Endothelial cell of umbilical vein (primary cell): ENCODE measurements at regions not wholly inside any gene's neighbourhood (a gene's known extent, or its start where the extent isn't known, plus 50 kb on each side); places are given as distances from the start of the nearest gene placed in this dataset.

Source experiments
- BruUV-seq: library from RNA; stranded (reverse); fragments of 400-500 nt; replicated peaks from 2 replicates; lab custom pipeline; 2021; lab: Mats Ljungman, UMichigan
- CTCF ChIA-PET: fragments of 300-600, 350-600 bp; sonication (Branson Sonifier 250); formaldehyde crosslinking; loops from one replicate; lab custom pipeline; 2021; ENCODE audit warnings: antibody characterized with exemption, inconsistent platforms; lab: Charles Lee
- POLR2A ChIA-PET: fragments of 300-600, 350-600 bp; sonication (Branson Sonifier 250); formaldehyde crosslinking; loops from one replicate; lab custom pipeline; 2021; ENCODE audit warnings: antibody characterized with exemption, inconsistent platforms; lab: Charles Lee
- DNase-seq: peaks from one replicate; pipeline ENCODE4 v3.0.0-alpha.2; 2011; ENCODE audit warnings: low read depth, low spot score
- FAIRE-seq: peaks from 2 replicates; lab custom pipeline; 2011; peaks lifted over from hg19 to GRCh38; lab: Jason Lieb, UNC
- H2AFZ ChIP-seq: 2 replicates; pipeline ENCODE4 v1.6.0; 2012; ENCODE audit warnings: low read depth, low read length, control low read depth, inconsistent platforms
- H3K27ac ChIP-seq: 2 replicates; pipeline ENCODE4 v1.5.1; 2011; ENCODE audit warnings: low read depth, mild to moderate bottlenecking, control low read depth, low read length, moderate library complexity; ENCODE audit not compliant: insufficient read depth
- H3K27me3 ChIP-seq, 2 experiments: 2 replicates each; pipeline versions ENCODE4 v1.6.0 to v1.6.1; 2011; ENCODE audit warnings: low read length in 2 of 2, mixed read lengths in 1 of 2; ENCODE audit not compliant: control insufficient read depth in 2 of 2, insufficient read depth in 2 of 2
- H3K36me3 ChIP-seq, 2 experiments: 2 replicates in 1 of 2; 3 replicates in 1 of 2; pipeline ENCODE4 v1.5.1; 2011; ENCODE audit warnings: low read length in 2 of 2, mild to moderate bottlenecking in 1 of 2, moderate library complexity in 1 of 2; ENCODE audit not compliant: control insufficient read depth in 2 of 2, insufficient read depth in 2 of 2; ENCODE audit errors: extremely low read depth in 1 of 2
- H3K4me1 ChIP-seq: 3 replicates; pipeline ENCODE4 v1.5.1; 2011; ENCODE audit warnings: mild to moderate bottlenecking, low read length; ENCODE audit not compliant: control insufficient read depth, insufficient read depth; ENCODE audit errors: extremely low read depth
- H3K4me2 ChIP-seq: 2 replicates; pipeline ENCODE4 v1.6.1; 2011; ENCODE audit warnings: low read length, control low read depth, mixed read lengths; ENCODE audit not compliant: insufficient read depth
- H3K4me3 ChIP-seq, 3 experiments: fragments of 200-600 bp in 1 of 3; sonication (generic), shearing (Covaris generic) in 1 of 3; replicated peaks in 1 of 3; 2 replicates each; pipeline ENCODE4 v1.5.1; 2011 to 2016; ENCODE audit warnings: control low read depth in 3 of 3, low read length in 3 of 3, mild to moderate bottlenecking in 2 of 3, inconsistent platforms in 1 of 3, low read depth in 1 of 3, moderate library complexity in 1 of 3; ENCODE audit not compliant: insufficient read depth in 1 of 3
- H3K79me2 ChIP-seq: 2 replicates; pipeline ENCODE4 v1.6.0; 2012; ENCODE audit warnings: low read length, inconsistent platforms; ENCODE audit not compliant: control insufficient read depth, insufficient read depth
- H3K9ac ChIP-seq: replicated peaks from 2 replicates; pipeline ENCODE3; 2011; ENCODE audit warnings: low read length, control low read depth; ENCODE audit not compliant: insufficient read depth; ENCODE audit errors: extremely low read depth
- H3K9me1 ChIP-seq: replicated peaks from 3 replicates; pipeline ENCODE4 v1.6.0; 2011; ENCODE audit warnings: mild to moderate bottlenecking, low read length; ENCODE audit not compliant: control insufficient read depth, insufficient read depth; ENCODE audit errors: extremely low read depth
- H3K9me3 ChIP-seq: replicated peaks from 2 replicates; pipeline ENCODE4 v1.5.1; 2012; ENCODE audit warnings: low read length, inconsistent platforms; ENCODE audit not compliant: control insufficient read depth, insufficient read depth
- H4K20me1 ChIP-seq: replicated peaks from 2 replicates; pipeline ENCODE3; 2011; ENCODE audit warnings: mild to moderate bottlenecking, low read length; ENCODE audit not compliant: control insufficient read depth, insufficient read depth; ENCODE audit errors: extremely low read depth
- CTCF ChIP-seq, 2 donors: IDR thresholded peaks; 1 replicate in 1 of 2; 2 replicates in 1 of 2; pipeline ENCODE4 v1.5.1; 2011; ENCODE audit warnings: low read length in 2 of 2, mild to moderate bottlenecking in 2 of 2, moderate library complexity in 2 of 2, control low read depth in 1 of 2, inconsistent platforms in 1 of 2, low read depth in 1 of 2; ENCODE audit not compliant: insufficient read depth in 1 of 2; ENCODE audit errors: extremely low read depth in 1 of 2
- EZH2 ChIP-seq: IDR thresholded peaks from 2 replicates; pipeline ENCODE4 v1.6.1; 2012; ENCODE audit warnings: borderline replicate concordance, low read depth, mild to moderate bottlenecking, moderate library complexity, low read length, inconsistent platforms; ENCODE audit not compliant: severe bottlenecking
- FOS ChIP-seq: IDR thresholded peaks from 2 replicates; pipeline ENCODE4 v1.6.1; 2011; ENCODE audit warnings: mild to moderate bottlenecking, low read length, moderate library complexity, borderline replicate concordance; ENCODE audit not compliant: insufficient read depth
- GATA2 ChIP-seq: IDR thresholded peaks from 2 replicates; pipeline ENCODE4 v1.7.0; 2011; ENCODE audit warnings: low read depth, mild to moderate bottlenecking, moderate library complexity, mixed read lengths, low read length; ENCODE audit not compliant: insufficient read length, insufficient read depth
- JUN ChIP-seq: IDR thresholded peaks from 2 replicates; pipeline ENCODE4 v1.6.1; 2011; ENCODE audit warnings: borderline replicate concordance, low read depth; ENCODE audit not compliant: insufficient read length, insufficient read depth
- MAX ChIP-seq: IDR thresholded peaks from 2 replicates; pipeline ENCODE4 v1.6.1; 2011; ENCODE audit not compliant: insufficient read depth, insufficient read length
- MYC ChIP-seq: IDR thresholded peaks from one replicate; pipeline ENCODE4 v1.6.1; 2011; ENCODE audit warnings: mild to moderate bottlenecking, low read depth, low read length
- POLR2A ChIP-seq: IDR thresholded peaks from 2 replicates; pipeline ENCODE4 v1.6.1; 2012; ENCODE audit warnings: low read depth, mild to moderate bottlenecking, control low read depth, low read length
- POLR2AphosphoS5 ChIP-seq: IDR thresholded peaks from 2 replicates; pipeline ENCODE4 v1.6.1; 2012; ENCODE audit warnings: low read depth, mild to moderate bottlenecking, control low read depth, low read length, moderate library complexity; ENCODE audit not compliant: insufficient read depth
- dilution Hi-C: fragments of 300-500 bp; cut with MboI; formaldehyde crosslinking; loops from one replicate; pipeline ENCODE4 v1.15.0; 2019; ENCODE audit warnings: low sequenced_read_pairs; ENCODE audit not compliant: extremely low pct_ligation_motif_present
- intact Hi-C: fragments of 100-400 bp; cut with micrococcal nuclease; formaldehyde crosslinking; loops from one replicate; pipeline ENCODE4 v1.10.0; 2022

- no TSS peak for BruUV-seq
These were observed 552.6 kb upstream of the GOLIM4 start for GRCh38 chr3:168648321-168648720.

More at GRCh38 chr3:168648321-168648720, 552.6 kb upstream of the GOLIM4 start:
- no peak overlapping the region for H3K9ac ChIP-seq
- no peaks in the 10 kb centered on the region for H3K4me1 ChIP-seq
- H3K36me3 ChIP-seq: no peaks in the 10 kb centered on the region
- no peak for DNase-seq
- intact Hi-C loops (no loop called here), dilution Hi-C loops (no loop called here)
- no peaks in the 10 kb centered on the region for H3K9me3 ChIP-seq
- H4K20me1 ChIP-seq: no peaks in the 10 kb centered on the region
- POLR2A ChIA-PET: no interaction called here
- TF ChIP-seq CTCF (IDR thresholded peaks at IDR 0.05; ENCODE audit: extremely low read depth in 1 of 2, insufficient read depth in 1 of 2, low read depth in 1 of 2, low read length in 2 of 2): no peak
- TF ChIP-seq MYC: no peak
- TF ChIP-seq MAX: no peak
- TF ChIP-seq POLR2A: no peak
- no peak for TF ChIP-seq POLR2AphosphoS5
- no peak for TF ChIP-seq EZH2
- TF ChIP-seq JUN: no peak
- TF ChIP-seq FOS: no peak
- no peak for TF ChIP-seq GATA2
- no peaks in the 10 kb centered on the region for H3K9me1 ChIP-seq
- no peak overlapping the region for H3K27ac ChIP-seq
- H3K4me3 ChIP-seq: no peak overlapping the region
- H3K4me2 ChIP-seq: no peak overlapping the region
- no peak overlapping the region for H2AFZ ChIP-seq
- H3K79me2 ChIP-seq: no peaks in the 10 kb centered on the region
- FAIRE-seq: no peak
- H3K27me3 ChIP-seq: peaks cover 0 to 1% of the 10 kb centered on the region in 2 experiments
- CTCF ChIA-PET: interaction anchor here (1.4 kb wide), 1 partner anchor 199 kb away, joined by 4 read pairs; no protein-coding TSS in a partner anchor
